Frontal cortex (tissue), 3 donors: ENCODE measurements at regions not wholly inside any gene's neighbourhood (a gene's known extent, or its start where the extent isn't known, plus 50 kb on each side); places are given as distances from the start of the nearest gene placed in this dataset.

ENCODE experiments used
- DNase-seq, 2 donors: peaks; one replicate each; pipeline ENCODE4 v3.0.0; 2012; ENCODE audit warnings: low spot score in 2 of 2
- FAIRE-seq: peaks from 2 replicates; lab custom pipeline; 2012; peaks lifted over from hg19 to GRCh38; lab: Jason Lieb, UNC
- donor health status: control.
- donor health status: control.
- donor health status: control.

DNA sequence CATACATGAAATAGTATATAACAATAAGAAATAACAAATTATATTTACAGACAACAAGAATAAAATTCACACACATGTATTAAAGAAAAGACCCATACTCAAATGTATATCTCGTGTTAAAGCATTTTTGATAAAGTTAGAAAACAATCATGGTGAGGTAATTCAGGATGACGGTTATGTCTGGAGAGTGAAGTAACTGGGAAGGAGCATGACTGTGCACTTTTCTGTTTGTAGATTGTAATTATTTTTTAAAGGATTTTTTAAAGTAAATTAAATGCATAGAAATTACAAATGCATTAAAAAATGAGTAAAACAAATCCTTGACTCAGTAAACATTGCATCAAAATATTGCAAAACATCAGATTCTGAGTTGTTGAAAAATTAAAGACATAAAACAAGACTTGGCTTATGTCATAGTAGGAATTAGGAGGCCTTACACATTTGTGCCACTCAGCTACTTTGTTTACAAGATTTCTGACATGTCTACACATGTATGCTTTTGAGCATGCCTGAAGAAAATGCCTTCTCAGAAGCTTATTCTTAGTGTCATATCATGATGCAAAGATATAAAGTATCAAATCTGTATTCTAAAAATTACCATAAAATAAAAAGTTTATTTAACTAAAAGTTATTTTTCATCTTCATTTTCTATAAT, 1325.1 kb downstream of the SLC16A7 start:
- DNase-seq (no peak), FAIRE-seq (no peak)

DNA sequence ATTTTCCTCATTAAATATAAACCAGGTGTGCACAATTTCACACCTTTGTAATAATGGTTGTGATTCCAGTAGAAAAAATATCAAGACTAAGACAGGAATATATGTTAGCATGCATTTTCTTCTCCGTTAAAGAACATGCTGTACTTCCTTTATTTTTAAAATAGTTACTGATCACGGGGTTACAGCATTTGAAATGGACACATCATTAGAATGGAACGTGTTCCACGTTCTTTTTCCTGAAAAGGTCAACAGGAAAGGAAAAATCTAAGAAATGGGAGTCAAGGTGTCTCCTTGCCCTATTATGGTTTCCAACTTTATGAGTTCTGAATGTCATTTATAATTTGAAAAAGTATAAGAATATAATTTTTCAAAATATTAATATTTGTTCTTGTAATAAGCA, 1325.7 kb downstream of the SLC16A7 start:
- no peak for FAIRE-seq
- DNase-seq = no peak

DNA sequence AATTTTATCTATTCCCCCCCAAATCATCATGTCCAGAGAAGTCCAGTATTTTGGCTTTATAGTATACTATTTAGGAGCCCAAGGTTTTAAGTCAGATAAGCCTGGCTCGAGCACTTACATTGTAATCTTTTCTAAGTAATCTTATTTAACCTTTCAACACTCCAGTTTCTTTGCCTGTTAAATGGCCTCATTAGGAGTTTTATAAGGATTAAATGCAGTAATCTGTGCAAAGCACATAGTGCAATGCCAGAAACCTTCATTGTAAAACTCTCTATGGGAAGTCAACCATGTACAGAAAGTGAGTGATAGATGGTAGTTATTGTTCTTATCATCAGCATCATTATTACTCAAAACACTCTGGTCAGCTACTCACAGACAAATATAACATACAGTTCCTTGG, 1330.4 kb downstream of the SLC16A7 start:
- no peak for FAIRE-seq
- no peak for DNase-seq

DNA sequence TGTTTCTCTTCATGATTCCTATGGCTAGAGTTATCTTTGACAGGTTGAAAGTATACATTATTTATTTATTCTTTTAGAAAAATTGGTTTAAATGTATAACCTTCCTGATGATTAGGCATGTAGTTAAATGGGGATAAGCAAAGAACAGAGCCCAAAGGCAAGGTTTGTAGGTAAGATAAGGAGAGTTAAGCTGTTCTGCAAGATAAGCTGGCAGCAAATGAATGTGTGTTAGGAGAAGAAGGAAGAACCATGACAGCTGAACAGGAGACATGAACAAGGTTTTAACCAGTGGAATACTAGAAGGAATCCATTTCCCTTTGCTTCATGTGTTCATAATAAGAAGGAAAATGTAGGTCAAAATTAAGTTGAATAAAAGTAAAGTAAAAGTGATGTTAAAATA, 1330.1 kb upstream of the USP15 start:
- DNase-seq (no peak), FAIRE-seq (no peak)

DNA sequence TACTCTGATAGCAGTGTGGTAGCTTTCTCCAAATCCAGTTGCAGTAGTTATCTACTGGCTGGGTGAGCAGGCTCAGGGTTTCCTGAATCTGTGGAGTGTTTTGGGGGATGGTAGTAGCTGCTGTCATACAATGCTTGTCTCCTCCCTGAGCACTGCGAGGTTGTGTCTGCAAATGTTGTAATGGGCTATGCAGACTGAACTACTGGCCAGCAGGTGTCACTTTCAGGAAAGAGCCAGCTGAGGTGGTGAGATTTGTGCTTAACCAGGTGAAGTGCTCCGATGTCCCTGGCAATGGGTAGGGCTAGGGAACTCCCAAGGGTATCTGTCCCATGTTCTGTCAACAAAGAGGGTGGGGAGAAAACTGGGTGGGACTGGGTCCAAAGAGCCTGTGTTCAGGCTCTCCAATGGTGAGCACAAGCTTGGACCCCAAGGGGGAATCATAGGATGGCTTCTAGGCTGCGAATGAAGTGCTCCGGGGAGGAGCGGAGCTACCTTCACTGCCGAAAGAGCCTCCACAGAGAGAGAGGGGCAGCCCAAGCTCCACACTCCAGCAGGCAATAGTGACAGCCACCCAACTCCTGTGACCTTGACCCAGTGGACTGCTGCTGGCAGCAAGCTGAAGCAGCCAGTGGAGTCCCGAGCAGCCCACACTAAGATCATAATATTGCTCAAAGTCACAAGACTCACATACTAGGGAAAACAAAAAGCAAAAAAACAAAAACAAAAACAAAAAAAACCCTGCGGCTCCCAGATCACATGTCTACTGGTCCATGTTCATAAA, 1324.0 kb upstream of the USP15 start:
- FAIRE-seq (no peak), DNase-seq (no peak)

DNA sequence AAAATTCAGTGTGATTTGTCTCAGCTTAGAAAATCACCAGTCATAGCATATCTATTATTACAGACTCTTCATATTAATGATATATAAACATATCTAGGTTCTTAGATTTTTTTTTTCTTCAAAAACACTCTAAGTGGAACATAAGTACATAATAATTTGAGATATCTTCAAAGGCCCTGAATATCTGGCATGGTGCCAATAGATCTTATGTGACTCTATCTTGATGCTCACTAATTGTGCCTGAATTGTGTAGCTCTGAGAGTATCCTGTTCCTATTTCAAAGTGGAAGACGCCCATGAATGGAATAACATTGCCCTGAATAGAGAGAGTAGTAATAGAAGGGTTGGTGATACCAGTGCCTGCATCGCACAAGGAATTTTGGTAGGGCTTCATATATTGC, 1312.7 kb upstream of the USP15 start:
- DNase-seq (no peak), FAIRE-seq (no peak)

DNA sequence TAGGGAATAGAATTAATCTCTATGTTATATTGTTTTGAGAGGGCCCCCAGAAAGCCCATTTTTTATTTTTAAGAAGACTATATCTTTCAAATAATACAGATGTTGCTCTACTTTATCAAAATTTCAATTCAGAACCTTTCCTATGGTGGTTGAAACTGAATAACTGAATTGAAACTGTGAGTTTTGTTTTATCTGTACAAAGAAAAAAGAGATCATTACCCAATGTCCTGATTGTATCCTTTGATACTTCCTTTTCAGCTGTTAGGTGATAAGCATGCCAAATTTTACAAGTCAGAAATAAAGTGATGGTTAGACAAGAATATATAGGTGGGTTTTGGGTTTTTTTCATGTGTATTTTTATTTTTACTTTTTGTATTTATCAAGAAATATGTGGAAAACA, 1293.1 kb upstream of the USP15 start:
- FAIRE-seq (no peak), DNase-seq (no peak)

DNA sequence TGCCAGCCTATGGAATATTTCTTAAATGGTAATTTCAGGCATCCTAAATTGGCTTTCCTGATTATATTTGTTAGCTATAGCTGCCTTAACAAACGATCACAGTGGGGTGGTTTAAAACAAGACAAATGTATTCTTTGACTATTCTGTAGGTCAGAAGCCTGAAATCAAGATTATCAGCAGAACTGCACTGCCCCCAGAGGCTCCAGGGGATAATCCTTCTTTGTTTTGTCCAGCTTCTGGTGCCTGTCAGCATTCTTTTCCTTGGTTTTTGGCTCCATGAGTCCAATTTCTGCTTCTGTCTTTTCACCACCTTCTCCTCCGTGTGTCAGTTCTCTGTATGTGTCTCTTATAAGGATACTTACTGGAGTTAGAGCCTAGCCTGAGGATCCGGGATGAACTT, 1282.2 kb upstream of the USP15 start:
- DNase-seq = no peak
- FAIRE-seq = no peak

DNA sequence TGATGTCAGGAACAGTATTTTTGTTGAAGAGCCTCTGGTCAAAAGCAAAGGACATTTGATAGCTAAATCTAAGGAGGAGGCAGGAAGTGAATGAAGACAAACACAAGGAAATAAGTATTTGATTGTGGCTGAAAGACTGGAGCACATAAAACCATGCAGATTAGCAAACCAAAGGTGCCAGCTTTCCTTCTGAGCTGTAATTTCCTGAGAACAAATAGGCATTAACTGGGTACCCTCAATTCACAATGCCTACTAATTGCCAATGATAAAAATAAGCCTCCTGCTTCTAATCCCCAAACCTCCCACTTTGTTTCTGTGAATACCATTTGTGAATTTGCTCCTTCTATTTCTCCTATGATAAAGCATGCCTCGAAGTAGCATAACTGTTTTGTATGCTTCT, 1279.6 kb upstream of the USP15 start:
- FAIRE-seq (no peak), DNase-seq (no peak)

DNA sequence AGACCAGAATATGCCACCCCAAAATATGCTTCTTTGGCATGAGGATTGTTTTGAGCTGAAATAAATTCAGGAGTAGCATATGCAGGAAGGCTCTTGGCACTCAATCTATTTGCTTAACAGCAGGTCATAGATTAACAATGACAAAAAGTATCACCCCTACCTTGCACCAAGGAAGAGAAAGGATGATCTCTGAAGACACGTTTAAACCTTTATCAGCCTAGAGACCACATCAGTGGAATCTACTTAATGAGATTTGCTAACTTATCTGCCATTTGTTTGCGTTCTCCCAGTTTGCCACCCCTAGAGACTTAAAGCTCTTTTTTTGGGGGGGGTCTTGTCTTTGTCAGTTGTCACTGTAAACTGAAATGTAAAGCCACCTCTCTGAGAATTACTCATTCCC, 1278.7 kb upstream of the USP15 start:
- DNase-seq (no peak), FAIRE-seq (no peak)

DNA sequence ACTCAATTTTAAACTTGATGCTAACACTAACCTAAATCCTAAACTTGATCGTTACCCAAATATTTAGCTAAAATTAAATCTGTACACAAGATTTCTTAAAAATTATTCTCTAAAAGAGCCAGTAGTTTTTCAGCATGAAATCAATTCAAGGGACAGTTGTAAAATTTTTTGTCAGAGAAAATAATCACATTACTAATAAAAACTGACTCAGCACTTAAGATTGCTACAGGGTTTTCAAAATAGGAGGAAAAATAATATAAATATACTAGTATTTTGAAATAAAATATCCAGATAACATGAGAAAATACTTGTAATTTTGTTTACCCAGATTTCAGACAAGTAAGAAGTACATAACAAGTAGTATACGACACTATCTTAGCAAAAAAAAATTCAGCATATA, 1268.1 kb upstream of the USP15 start:
- FAIRE-seq = no peak
- no peak for DNase-seq

DNA sequence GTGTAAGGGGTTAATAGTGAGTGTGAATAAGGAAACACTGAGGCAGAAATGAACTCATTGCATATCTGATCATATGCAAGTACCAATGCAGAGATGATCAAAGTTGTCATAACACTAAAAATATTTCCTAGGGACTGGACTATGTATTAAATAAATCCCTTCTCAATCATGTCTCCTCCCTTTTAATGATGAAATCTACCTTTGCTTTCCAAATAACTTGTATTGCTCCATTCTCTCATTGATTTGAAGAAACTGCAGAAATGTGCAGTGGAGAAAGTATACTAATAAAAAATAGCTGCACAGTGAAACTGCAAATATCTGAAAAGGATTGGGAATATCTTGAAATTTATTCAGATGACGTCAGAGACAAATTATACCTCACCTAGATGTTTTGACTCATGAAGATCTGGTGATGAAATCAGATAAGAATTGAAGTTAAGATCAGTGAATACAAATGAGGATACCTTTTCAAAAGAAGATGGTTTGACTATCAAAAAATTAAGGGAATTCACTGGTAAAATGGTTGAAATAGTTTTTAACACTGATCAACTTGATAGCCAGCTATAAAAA, 1264.9 kb upstream of the USP15 start:
- DNase-seq = no peak
- FAIRE-seq = no peak

DNA sequence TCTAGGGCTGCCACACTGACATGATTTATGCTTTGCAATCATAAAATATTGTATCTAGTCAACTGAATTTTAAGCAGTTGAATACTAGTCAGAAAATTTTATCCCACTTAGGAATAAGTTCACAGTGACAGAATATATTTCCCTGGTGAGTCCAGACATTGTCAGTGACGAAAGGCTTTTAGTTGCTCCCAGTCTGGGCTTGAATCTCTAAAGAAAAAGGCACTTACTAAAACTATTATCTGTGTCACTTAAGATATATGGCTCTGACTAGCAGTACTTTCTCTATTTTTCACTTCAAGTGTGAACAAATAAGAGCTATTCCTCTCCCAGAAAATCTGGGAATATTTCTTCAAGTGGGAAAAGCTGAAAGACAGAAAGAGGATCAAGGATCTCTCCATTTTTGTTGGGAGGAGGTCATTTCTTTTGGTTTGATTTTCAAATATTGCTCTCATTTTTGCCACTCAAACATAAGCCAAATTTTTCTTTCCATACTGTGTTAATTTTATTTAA, 1262.3 kb upstream of the USP15 start:
- no peak for FAIRE-seq
- no peak for DNase-seq

DNA sequence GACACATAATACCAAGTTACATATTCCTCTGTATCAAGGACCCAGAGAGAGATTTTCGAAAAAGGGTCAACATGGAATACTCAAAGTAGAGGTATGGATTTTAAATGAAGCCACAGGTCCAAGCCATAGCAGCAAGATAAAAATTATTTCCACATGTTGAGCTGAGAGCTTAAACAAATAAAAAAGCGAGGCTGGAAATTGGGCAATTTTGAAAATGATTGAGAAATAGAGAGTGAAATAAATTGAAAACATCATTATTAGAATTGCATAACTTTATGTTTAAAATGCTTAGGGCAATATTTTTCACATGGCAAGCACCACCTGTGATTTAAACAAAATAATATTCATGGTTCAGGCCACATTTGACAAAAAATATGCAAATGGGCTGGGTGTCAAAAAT, 1251.0 kb upstream of the USP15 start:
- FAIRE-seq (no peak), DNase-seq (no peak)

DNA sequence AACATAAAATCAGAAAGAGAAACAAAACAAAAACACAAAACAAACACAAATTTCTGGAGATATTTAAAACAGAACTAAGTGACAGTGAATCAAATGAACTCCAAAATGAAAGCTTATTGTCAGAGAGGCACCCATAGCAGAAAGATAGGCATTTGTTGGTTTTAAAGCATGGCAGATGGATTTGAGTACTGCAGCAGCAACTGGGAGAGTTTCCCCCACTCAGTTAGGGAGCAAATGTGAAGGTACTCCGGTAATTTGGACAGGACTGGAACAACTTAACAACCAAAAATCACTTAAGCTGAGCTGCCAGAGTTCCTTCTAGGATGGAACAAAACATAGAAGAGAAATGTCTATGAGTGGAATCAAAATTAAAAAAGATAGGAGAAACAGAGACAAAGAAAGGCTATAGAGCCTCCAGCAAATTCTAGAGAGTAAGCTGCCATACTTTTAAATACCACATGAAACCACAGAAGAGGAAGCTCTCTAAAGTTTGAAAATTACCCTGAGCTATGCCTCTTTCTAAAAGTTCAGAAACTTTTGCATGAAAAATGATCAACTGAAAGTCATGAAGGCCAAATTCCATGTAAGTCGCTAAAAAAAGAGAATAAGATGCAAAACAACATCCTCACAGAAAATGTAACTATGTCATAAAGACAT, 1248.3 kb upstream of the USP15 start:
- DNase-seq (no peak), FAIRE-seq (no peak)

DNA sequence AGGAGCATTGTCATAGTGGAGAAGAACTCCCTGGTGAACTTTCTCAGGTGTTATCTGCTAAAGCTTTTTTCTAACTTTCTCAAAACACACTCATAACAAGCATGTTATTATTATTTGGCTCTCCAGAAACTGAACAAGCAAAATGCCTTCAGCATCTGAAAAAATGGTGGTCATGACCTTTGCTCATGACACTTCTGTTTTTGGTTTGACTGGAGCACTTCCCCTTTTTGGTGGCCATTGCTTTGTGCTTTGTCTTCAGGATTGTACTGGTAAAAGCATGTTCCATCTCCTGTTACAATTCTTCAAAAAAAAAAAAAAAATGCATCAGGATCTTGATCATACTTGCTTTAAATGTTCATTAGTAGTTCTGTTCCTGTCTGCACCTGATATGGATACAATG, 1241.6 kb upstream of the USP15 start:
- FAIRE-seq (no peak), DNase-seq (no peak)

DNA sequence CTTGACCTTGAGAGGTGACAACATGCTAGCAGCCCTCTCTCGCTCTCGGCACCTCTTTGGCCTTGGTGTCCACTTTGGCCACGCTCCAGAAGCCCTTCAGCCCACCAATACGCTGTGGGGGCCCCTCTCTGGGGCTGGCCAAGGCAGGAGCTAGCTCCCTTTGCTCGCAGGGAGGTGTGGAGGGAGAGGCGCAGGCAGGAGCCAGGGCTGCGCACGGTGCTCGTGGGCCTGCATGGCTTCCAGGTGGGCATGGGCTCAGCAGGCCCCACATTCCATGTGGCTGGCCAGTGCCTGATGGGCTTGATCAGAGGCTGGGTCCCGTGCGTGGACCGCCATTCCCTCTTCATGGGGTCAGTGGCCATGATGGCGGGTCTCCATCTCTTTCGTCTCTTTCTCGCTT, 1237.0 kb upstream of the USP15 start:
- FAIRE-seq = no peak

DNA sequence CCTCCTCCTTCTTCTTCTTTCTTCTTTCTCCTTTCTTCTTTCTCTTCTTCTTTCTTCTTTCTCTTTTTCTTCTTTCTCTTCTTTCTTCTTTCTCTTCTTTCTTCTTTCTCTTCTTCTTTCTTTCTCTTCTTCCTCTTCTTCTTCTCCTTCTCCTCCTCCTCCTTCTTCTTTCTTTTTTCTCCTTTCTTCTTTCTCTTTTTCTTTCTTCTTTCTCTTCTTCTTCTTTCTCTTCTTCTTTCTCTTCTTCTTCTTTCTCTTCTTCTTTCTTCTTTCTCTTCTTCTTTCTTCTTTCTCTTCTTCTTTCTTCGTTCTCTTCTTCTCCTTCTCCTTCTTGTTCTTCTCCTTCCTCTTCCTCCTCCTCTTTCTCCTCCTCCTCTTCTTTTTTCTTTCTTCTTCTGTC, 1230.7 kb upstream of the USP15 start:
- no peak for FAIRE-seq

More for the DNA sequence above, 1237.0 kb upstream of the USP15 start:
- no peak for DNase-seq

DNA sequence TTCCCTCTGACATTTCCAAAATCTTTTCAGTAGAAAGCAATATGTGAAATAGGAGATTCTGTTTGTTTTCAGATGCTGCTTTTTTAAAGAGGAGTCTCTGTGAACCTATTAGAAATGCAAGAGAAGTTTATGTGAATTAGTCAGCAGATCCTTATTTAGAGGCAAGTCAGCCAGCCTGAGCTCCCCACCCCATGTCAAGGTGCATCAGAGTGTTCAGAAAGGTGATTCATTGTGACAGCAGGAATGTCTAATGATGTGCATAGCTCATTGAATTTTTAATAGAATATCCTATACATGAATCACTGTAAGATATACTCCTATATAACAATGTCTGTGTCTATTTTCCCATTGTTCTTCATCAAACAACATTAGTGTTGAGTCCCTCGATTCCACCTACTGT, 1222.4 kb upstream of the USP15 start:
- FAIRE-seq (no peak), DNase-seq (no peak)

More for the DNA sequence above, 1230.7 kb upstream of the USP15 start:
- no peak for DNase-seq

DNA sequence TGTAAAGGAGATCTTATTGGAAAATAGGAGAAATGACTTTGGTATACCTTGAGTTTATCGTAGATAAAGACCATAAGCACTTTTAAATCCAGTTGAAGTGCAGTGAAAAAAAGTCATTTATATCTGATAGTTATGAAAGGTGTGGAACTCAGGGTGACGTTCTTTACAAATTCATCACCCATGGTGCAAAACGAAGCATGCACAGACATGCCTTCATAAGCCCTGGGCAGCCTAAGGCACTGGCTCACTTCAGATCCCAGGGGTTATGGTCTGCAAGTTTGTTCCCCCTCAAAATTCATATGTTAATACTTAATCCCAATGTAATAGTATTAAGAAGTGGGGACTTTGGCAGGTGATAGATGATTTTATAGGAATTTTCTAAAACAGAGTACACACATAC, 1216.4 kb upstream of the USP15 start:
- DNase-seq (no peak), FAIRE-seq (no peak)

DNA sequence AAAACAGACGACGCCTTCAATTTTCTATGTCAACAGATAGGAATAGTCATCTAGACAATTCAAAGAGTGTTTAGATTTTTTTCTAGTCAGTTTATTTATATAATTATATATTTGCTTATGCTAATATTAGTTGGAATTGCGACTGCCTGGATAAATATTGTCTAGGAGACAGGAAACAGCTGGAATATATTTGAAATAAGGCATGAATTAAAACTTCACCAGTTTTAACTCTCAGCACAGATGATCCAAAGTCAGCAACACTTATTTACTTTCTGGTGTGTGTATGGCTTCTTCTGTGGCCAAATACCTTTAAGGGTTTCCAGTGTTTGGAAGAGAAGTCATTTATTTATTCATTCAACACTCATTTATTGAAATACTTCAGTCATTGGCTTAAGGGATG, 1215.4 kb upstream of the USP15 start:
- FAIRE-seq (no peak), DNase-seq (no peak)
